Hypothalamus (tissue), 51 donors: ENCODE measurements at regions not wholly inside any gene's neighbourhood (a gene's known extent, or its start where the extent isn't known, plus 50 kb on each side); places are given as distances from the start of the nearest gene placed in this dataset.

ENCODE experiments used
- DNase-seq, 51 donors: peaks; one replicate each; lab custom pipeline; 2025; lab: John Stamatoyannopoulos, UW

- DNase-seq: no peak
These were observed 71.4 kb upstream of the PJA1 start for GRCh38 chrX:69236641-69237040.

GRCh38 chrX:69234624-69235023, 69.4 kb upstream of the PJA1 start:
- DNase-seq: no peak

GRCh38 chrX:69232945-69233344, 67.7 kb upstream of the PJA1 start:
- DNase-seq: no peak

GRCh38 chrX:69231903-69232302, 66.7 kb upstream of the PJA1 start:
- DNase-seq: no peak

GRCh38 chrX:69229436-69229835, 64.2 kb upstream of the PJA1 start:
- no peak for DNase-seq

- no peak for DNase-seq
These were observed 63.5 kb upstream of the PJA1 start for GRCh38 chrX:69228732-69229131.

- DNase-seq: no peak
These were observed 61.4 kb upstream of the PJA1 start for GRCh38 chrX:69226459-69227158.

GRCh38 chrX:69222103-69223090, 57.1 kb upstream of the PJA1 start:
- peak in 50 of 51 donors; percentile 0 to 76 (median 34) for DNase-seq

GRCh38 chrX:69221239-69222102, 56.2 kb upstream of the PJA1 start:
- DNase-seq: no peak

GRCh38 chrX:69218407-69218997, 53.2 kb upstream of the PJA1 start:
- DNase-seq: no peak

- no peak for DNase-seq
These were observed 51.7 kb upstream of the PJA1 start for GRCh38 chrX:69216911-69217310.

- DNase-seq: no peak
These were observed 51.2 kb upstream of the PJA1 start for GRCh38 chrX:69216446-69216845.

GRCh38 chrX:69215161-69215875, 50.1 kb upstream of the PJA1 start:
- no peak for DNase-seq
